GM12878 (cell line): ENCODE measurements at regions not wholly inside any gene's neighbourhood (a gene's known extent, or its start where the extent isn't known, plus 50 kb on each side); places are given as distances from the start of the nearest gene placed in this dataset.

Experiments used
- ATAC-seq: fragments of 200-7000 bp; cut with Tn5 transposase; 3 replicates; pipeline ENCODE4 v1.9.1; 2020; ENCODE audit warnings: mild to moderate bottlenecking, moderate library complexity
- BruUV-seq: library from RNA; stranded (reverse); fragments of 400-500 nt; replicated peaks from 2 replicates; lab custom pipeline; 2021; lab: Mats Ljungman, UMichigan
- CTCF ChIA-PET: fragments of 300-600 bp; sonication (Branson Sonifier 250); formaldehyde crosslinking; extraction: SDS; loops from one replicate; lab custom pipeline; 2021; ENCODE audit warnings: inconsistent platforms; lab: Yijun Ruan, JAX
- POLR2A ChIA-PET: fragments of 350-600 bp; formaldehyde crosslinking; extraction: SDS; loops from one replicate; lab custom pipeline; 2021; ENCODE audit warnings: inconsistent platforms; lab: Charles Lee
- RAD21 ChIA-PET: fragments of 300-600 bp; sonication (Branson Sonifier 250); formaldehyde crosslinking; loops from one replicate; lab custom pipeline; 2023; ENCODE audit warnings: antibody characterized with exemption; ENCODE audit not compliant: unreplicated experiment; lab: Charles Lee
- SMC1A ChIA-PET: fragments of 300-600 bp; sonication (Branson Sonifier 250); formaldehyde crosslinking; loops from one replicate; lab custom pipeline; 2023; ENCODE audit not compliant: unreplicated experiment, uncharacterized antibody; lab: Charles Lee
- DNase-seq: peaks from one replicate; pipeline ENCODE4 v3.0.0-alpha.2; 2011; ENCODE audit warnings: low read depth, low spot score
- FAIRE-seq: peaks from 3 replicates; lab custom pipeline; 2011; peaks lifted over from hg19 to GRCh38; lab: Jason Lieb, UNC
- H2AFZ ChIP-seq: 2 replicates; pipeline ENCODE4 v1.6.0; 2011; ENCODE audit warnings: low read depth, low read length, control low read depth; ENCODE audit not compliant: control insufficient read depth
- H3K27ac ChIP-seq: 2 replicates; pipeline ENCODE4 v1.5.1; 2011; ENCODE audit warnings: control low read depth; ENCODE audit not compliant: control insufficient read depth, insufficient read depth
- H3K27me3 ChIP-seq, 2 experiments: replicated peaks in 1 of 2; 2 replicates each; pipeline versions ENCODE4 v1.6.0 to v1.6.1; 2011; ENCODE audit warnings: low read length in 1 of 2; ENCODE audit not compliant: control insufficient read depth in 2 of 2, insufficient read depth in 2 of 2
- H3K36me3 ChIP-seq, 2 experiments: 2 replicates each; pipeline ENCODE4 v1.5.1; 2011; ENCODE audit warnings: low read length in 1 of 2; ENCODE audit not compliant: control insufficient read depth in 2 of 2, insufficient read depth in 2 of 2
- H3K4me1 ChIP-seq: 2 replicates; pipeline ENCODE4 v1.6.1; 2011; ENCODE audit warnings: mild to moderate bottlenecking, low read length, moderate library complexity, mixed read lengths; ENCODE audit not compliant: control insufficient read depth, insufficient read depth
- H3K4me2 ChIP-seq: 2 replicates; pipeline ENCODE4 v1.6.0; 2011; ENCODE audit warnings: control low read depth; ENCODE audit not compliant: control insufficient read depth, insufficient read depth
- H3K4me3 ChIP-seq: fragments of 200-600 bp; sonication (generic); 2 replicates; pipeline ENCODE4 v1.5.1; 2016
- H3K79me2 ChIP-seq: 2 replicates; pipeline ENCODE4 v1.6.0; 2011; ENCODE audit warnings: low read length; ENCODE audit not compliant: control insufficient read depth, insufficient read depth
- H3K9ac ChIP-seq: 2 replicates; pipeline ENCODE4 v1.8.0; 2011; ENCODE audit warnings: low read length, control low read depth, mixed read lengths; ENCODE audit not compliant: control insufficient read depth, insufficient read depth
- H3K9me3 ChIP-seq: replicated peaks from 3 replicates; pipeline ENCODE4 v1.5.1; 2011; ENCODE audit warnings: mild to moderate bottlenecking, low read length; ENCODE audit not compliant: control insufficient read depth, insufficient read depth
- H4K20me1 ChIP-seq: 2 replicates; pipeline ENCODE4 v1.6.0; 2011; ENCODE audit not compliant: control insufficient read depth, insufficient read depth
- ATF7 ChIP-seq: fragments of 450-650 bp; IDR thresholded peaks from 2 replicates; pipeline ENCODE4 v1.6.1; 2016; ENCODE audit warnings: low read depth, mild to moderate bottlenecking
- JUND ChIP-seq: IDR thresholded peaks from 2 replicates; pipeline ENCODE4 v1.6.1; 2012; ENCODE audit warnings: low read depth, mild to moderate bottlenecking, low read length, improper control_type of control experiment, moderate library complexity
- REST ChIP-seq: IDR thresholded peaks from 2 replicates; pipeline ENCODE4 v1.6.1; 2012; ENCODE audit warnings: mild to moderate bottlenecking, low read depth, low read length
- SMAD1 ChIP-seq: fragments of 450-650 bp; IDR thresholded peaks from 2 replicates; pipeline ENCODE4 v1.6.1; 2018; ENCODE audit warnings: mild to moderate bottlenecking, low read depth; ENCODE audit not compliant: partially characterized antibody
- ZBTB4 ChIP-seq: fragments of 450-650 bp; formaldehyde crosslinking; IDR thresholded peaks from 2 replicates; pipeline ENCODE4 v1.4.0; 2022; ENCODE audit warnings: mild to moderate bottlenecking, moderate library complexity
- WGBS: methylation state at CpG from one replicate; pipeline ENCODE4 v1.1.6; 2016; ENCODE audit warnings: low lambda C conversion rate; ENCODE audit not compliant: insufficient replicate concordance, insufficient coverage; ENCODE audit errors: missing lambda C conversion rate; 5-methylcytosine and 5-hydroxymethylcytosine counted together
- in situ Hi-C: fragments of 300-500 bp; cut with MboI; formaldehyde crosslinking; loops from 9 replicates; pipeline ENCODE4 v1.14.3; 2018; ENCODE audit warnings: mixed read lengths
- intact Hi-C: fragments of 100-400 bp; cut with micrococcal nuclease; formaldehyde crosslinking; loops from one replicate; pipeline ENCODE4 v1.14.2; 2022; ENCODE audit not compliant: unreplicated experiment
- TF ChIP-seq, protein P1 (sequence below): fragments of 450-650 bp; IDR thresholded peaks from 2 replicates; pipeline ENCODE4 v1.6.1; 2016; ENCODE audit warnings: mild to moderate bottlenecking

DNA sequence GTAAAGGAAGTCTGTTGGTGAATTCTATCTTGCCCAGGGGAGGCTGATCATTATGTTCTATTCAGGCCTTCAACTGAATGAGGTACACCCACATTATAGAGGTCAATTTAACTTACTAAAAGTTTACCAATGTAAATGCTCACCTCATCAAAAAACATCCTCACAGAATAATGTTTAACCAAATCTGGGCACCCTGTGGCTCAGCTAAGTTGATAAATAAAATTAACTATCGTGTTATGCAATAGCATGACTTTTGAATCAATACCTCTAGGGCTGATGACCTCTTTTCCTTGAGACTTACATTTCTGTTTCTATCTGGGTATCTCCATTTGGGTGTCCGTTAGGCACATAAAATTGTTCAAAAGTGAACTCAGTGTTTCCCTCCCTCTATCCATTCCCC lies 203.1 kb downstream of the TEX13C start:
- no peak overlapping the region for H3K9ac ChIP-seq
- H3K4me1 ChIP-seq: no peaks in the 10 kb centered on the region
- ATAC-seq (no peak), DNase-seq (no peak), FAIRE-seq (no peak)
- ChIA-PET CTCF (interaction anchor here (1.0 kb wide), 1 partner anchor 109 kb away, joined by 3 read pairs; no protein-coding TSS in a partner anchor), POLR2A (no interaction called here), RAD21 (no interaction called here), SMC1A (no interaction called here)
- intact Hi-C loops: no loop called here
- H3K79me2 ChIP-seq: no peaks in the 10 kb centered on the region
- H3K27ac ChIP-seq: no peak overlapping the region
- in situ Hi-C loops: no loop called here
- H3K4me2 ChIP-seq: no peak overlapping the region
- H4K20me1 ChIP-seq: no peaks in the 10 kb centered on the region
- H3K4me3 ChIP-seq: no peak overlapping the region
- no peaks in the 10 kb centered on the region for H3K27me3 ChIP-seq
- 3% methylated on average over 2 of the region's 2 CpGs for WGBS
- H3K36me3 ChIP-seq: no peaks in the 10 kb centered on the region
- BruUV-seq: no TSS peak
- TF ChIP-seq REST (no peak), JUND (no peak)
- no peak overlapping the region for H2AFZ ChIP-seq
- H3K9me3 ChIP-seq: no peaks in the 10 kb centered on the region

DNA sequence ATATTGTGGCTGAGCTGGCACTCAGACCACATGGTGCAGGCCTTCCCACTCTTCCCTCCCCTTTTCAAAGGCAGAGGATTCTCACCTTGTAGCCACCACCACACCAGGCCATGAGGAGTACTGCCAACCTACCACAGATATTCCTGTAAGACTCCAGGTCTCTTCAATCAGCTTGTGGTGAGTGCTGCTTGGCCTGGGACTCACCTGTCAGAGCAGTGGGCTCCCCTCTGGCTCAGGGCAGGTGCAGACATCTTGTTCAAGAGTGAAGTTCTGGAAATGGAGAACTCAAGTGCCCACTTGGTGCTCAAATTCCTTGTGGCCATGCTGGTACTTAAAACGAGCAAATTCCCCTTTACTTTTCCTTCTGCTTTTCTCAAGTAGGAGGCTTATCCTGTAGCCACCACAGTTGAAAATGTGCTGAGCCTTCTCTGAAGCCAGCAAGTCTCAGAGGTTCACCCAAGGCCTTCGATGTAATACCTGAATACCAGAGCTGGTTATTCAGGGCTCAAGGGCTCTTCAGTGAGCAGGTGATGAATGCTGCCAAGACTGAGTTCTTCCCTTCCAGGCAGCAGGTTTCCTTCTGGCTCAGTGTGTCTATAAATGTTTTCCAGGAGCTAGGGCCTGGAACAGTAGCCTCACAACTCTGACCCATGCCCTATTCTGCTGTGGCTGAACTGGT lies 212.9 kb downstream of the TEX13C start:
- intact Hi-C loops: no loop called here
- H3K4me1 ChIP-seq: no peaks in the 10 kb centered on the region
- DNase-seq (no peak), ATAC-seq (no peak), FAIRE-seq (no peak)
- H2AFZ ChIP-seq: no peak overlapping the region
- H3K9ac ChIP-seq: no peak overlapping the region
- in situ Hi-C loops: no loop called here
- SMC1A ChIA-PET: no interaction called here
- H3K9me3 ChIP-seq: no peaks in the 10 kb centered on the region
- WGBS: 0% methylated on average over 2 of the region's 2 CpGs
- H3K27ac ChIP-seq: no peak overlapping the region
- H3K4me3 ChIP-seq: no peak overlapping the region
- H3K79me2 ChIP-seq: no peaks in the 10 kb centered on the region
- RAD21 ChIA-PET: no interaction called here
- no peaks in the 10 kb centered on the region for H3K36me3 ChIP-seq
- POLR2A ChIA-PET: no interaction called here
- H3K4me2 ChIP-seq: no peak overlapping the region
- no TSS peak for BruUV-seq
- no peaks in the 10 kb centered on the region for H3K27me3 ChIP-seq
- H4K20me1 ChIP-seq: no peaks in the 10 kb centered on the region
- TF ChIP-seq SMAD1 (no peak), ATF7 (no peak), ZBTB4 (CRISPR knock-in tag) (no peak)
- TF ChIP-seq, protein P1, sequence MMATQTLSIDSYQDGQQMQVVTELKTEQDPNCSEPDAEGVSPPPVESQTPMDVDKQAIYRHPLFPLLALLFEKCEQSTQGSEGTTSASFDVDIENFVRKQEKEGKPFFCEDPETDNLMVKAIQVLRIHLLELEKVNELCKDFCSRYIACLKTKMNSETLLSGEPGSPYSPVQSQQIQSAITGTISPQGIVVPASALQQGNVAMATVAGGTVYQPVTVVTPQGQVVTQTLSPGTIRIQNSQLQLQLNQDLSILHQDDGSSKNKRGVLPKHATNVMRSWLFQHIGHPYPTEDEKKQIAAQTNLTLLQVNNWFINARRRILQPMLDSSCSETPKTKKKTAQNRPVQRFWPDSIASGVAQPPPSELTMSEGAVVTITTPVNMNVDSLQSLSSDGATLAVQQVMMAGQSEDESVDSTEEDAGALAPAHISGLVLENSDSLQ: no peak
- TF ChIP-seq, all 136 proteins: peak for 0
- CTCF ChIA-PET: no interaction called here
